ENCODE measurements at regions not wholly inside any gene's neighbourhood (a gene's known extent, or its start where the extent isn't known, plus 50 kb on each side); places are given as distances from the start of the nearest gene placed in this dataset.

- intact Hi-C loops (cut with DNase I), result loop anchor here in 1 of 10 donors (10.0 kb wide), 1 partner anchor 89 kb away; no protein-coding TSS in a partner anchor
- no peak for TF ChIP-seq POLR2A (IDR thresholded peaks at IDR 0.05)
- no peak for TF ChIP-seq CTCF (IDR thresholded peaks at IDR 0.05)
- no peak for ATAC-seq
- no peak for DNase-seq
- no peaks in the 10 kb centered on the region for H3K36me3 ChIP-seq
- H3K27me3 ChIP-seq, result peaks cover 0 to 3% (median 0%) of the 10 kb centered on the region in 9 donors
- H3K9me3 ChIP-seq, result no peaks in the 10 kb centered on the region
- WGBS, 4 donors, result 82 to 87% (median 84%) methylated on average over 4 of the region's 4 CpGs
- no peaks in the 10 kb centered on the region for H3K4me1 ChIP-seq
- H3K4me3 ChIP-seq, result no peak overlapping the region
- no peak overlapping the region for H3K27ac ChIP-seq
Observed at GRCh38 chr1:63064135-63064534, 258.2 kb upstream of the FOXD3 start.

GRCh38 chr1:63068626-63069025 lies 253.7 kb upstream of the FOXD3 start:
- no peaks in the 10 kb centered on the region for H3K9me3 ChIP-seq
- peaks cover 0 to 19% (median 6%) of the 10 kb centered on the region in 9 donors for H3K27me3 ChIP-seq
- DNase-seq, result no peak
- no peak overlapping the region for H3K4me3 ChIP-seq
- peaks cover 0 to under 1% (median 0%) of the 10 kb centered on the region in 12 donors for H3K4me1 ChIP-seq
- WGBS, 4 donors, result 82 to 88% (median 83%) methylated on average over 7 of the region's 7 CpGs
- TF ChIP-seq POLR2A (IDR thresholded peaks at IDR 0.05), result no peak
- TF ChIP-seq CTCF (IDR thresholded peaks at IDR 0.05), result no peak
- H3K36me3 ChIP-seq, result no peaks in the 10 kb centered on the region
- ATAC-seq, result no peak
- H3K27ac ChIP-seq, result no peak overlapping the region
- intact Hi-C loops (cut with DNase I), result loop anchor here in 1 of 10 donors (10.0 kb wide), 1 partner anchor 94 kb away; no protein-coding TSS in a partner anchor

GRCh38 chr1:63069214-63069613 lies 253.2 kb upstream of the FOXD3 start:
- Histone ChIP-seq H3K27ac (no peak overlapping the region), H3K4me3 (no peak overlapping the region), H3K36me3 (no peaks in the 10 kb centered on the region), H3K27me3 (peaks cover 0 to 25% (median 11%) of the 10 kb centered on the region in 9 donors), H3K9me3 (no peaks in the 10 kb centered on the region), H3K4me1 (peaks cover 0 to 5% (median 0%) of the 10 kb centered on the region in 12 donors)
- intact Hi-C loops (cut with DNase I), result loop anchor here in 1 of 10 donors (10.0 kb wide), 1 partner anchor 94 kb away; no protein-coding TSS in a partner anchor
- WGBS, 4 donors, result 84 to 89% (median 85%) methylated on average over 6 of the region's 6 CpGs
- TF ChIP-seq CTCF (IDR thresholded peaks at IDR 0.05), result no peak
- DNase-seq (no peak), ATAC-seq (no peak)

- Histone ChIP-seq H3K27ac (no peak overlapping the region), H3K9me3 (peaks cover 0 to 16% (median 0%) of the 10 kb centered on the region in 12 donors), H3K27me3 (peaks cover 0 to 66% (median 31%) of the 10 kb centered on the region in 9 donors), H3K4me1 (peaks cover 0 to 5% (median 0%) of the 10 kb centered on the region in 12 donors), H3K36me3 (no peaks in the 10 kb centered on the region), H3K4me3 (peak overlapping the region in 11 of 12 donors; percentile 15 to 48 (median 37))
- DNase-seq, result peak in 1 of 5 donors; percentile 25
- 5 to 12% (median 8%) methylated on average over 39 to 41 of the region's 41 CpGs for WGBS, 4 donors
- peak in 7 of 12 donors; percentile 12 to 49 (median 31) for TF ChIP-seq CTCF (IDR thresholded peaks at IDR 0.05)
- TF ChIP-seq POLR2A (IDR thresholded peaks at IDR 0.05), result no peak
- intact Hi-C loops (cut with DNase I), result loop anchor here in 3 of 10 donors (5.0 to 10.0 kb wide), 2 partner anchors 99 to 111 kb away; no protein-coding TSS in a partner anchor
- ATAC-seq, result peak; percentile 37 to 74 (median 45)
Observed at GRCh38 chr1:63073309-63074306, 248.8 kb upstream of the FOXD3 start.
